ENCODE measurements at regions not wholly inside any gene's neighbourhood (a gene's known extent, or its start where the extent isn't known, plus 50 kb on each side); places are given as distances from the start of the nearest gene placed in this dataset.
"Not testable (repeated sequence)": the region's sequence is repeated elsewhere in the genome, so short reads cannot be mapped to it uniquely, and the experiment has no call there.

- no peak for DNase-seq
Observed at GRCh38 chr2:180927030-180927686, 53.2 kb upstream of the UBE2E3 start.

- DNase-seq: no peak
Observed at GRCh38 chr2:180925700-180926099, 54.7 kb upstream of the UBE2E3 start.

GRCh38 chr2:180924063-180924462 is 56.3 kb upstream of the UBE2E3 start:
- DNase-seq: no peak

- no peak for DNase-seq
Observed at GRCh38 chr2:180910831-180911665, 69.4 kb upstream of the UBE2E3 start.

GRCh38 chr2:180907731-180908130 is 72.7 kb upstream of the UBE2E3 start:
- no peak for DNase-seq

GRCh38 chr2:180905461-180905860 is 74.9 kb upstream of the UBE2E3 start:
- DNase-seq: no peak

- DNase-seq: no peak
Observed at GRCh38 chr2:180905002-180905401, 75.4 kb upstream of the UBE2E3 start.

GRCh38 chr2:180901331-180901730 is 79.1 kb upstream of the UBE2E3 start:
- no peak for DNase-seq

GRCh38 chr2:180893752-180894151 is 86.7 kb upstream of the UBE2E3 start:
- no peak for DNase-seq

- no peak for DNase-seq
Observed at GRCh38 chr2:180892091-180892490, 88.3 kb upstream of the UBE2E3 start.

- DNase-seq: no peak
Observed at GRCh38 chr2:180891360-180891759, 89.0 kb upstream of the UBE2E3 start.

GRCh38 chr2:180890781-180891180 is 89.6 kb upstream of the UBE2E3 start:
- no peak for DNase-seq

GRCh38 chr2:180882959-180883358 is 97.4 kb upstream of the UBE2E3 start:
- no peak for DNase-seq

GRCh38 chr2:180876506-180876905 is 103.9 kb upstream of the UBE2E3 start:
- DNase-seq: no peak

GRCh38 chr2:180873219-180873618 is 107.2 kb upstream of the UBE2E3 start:
- DNase-seq: no peak

GRCh38 chr2:180872781-180873180 is 107.6 kb upstream of the UBE2E3 start:
- DNase-seq: not testable (repeated sequence)

GRCh38 chr2:180872255-180872654 is 108.2 kb upstream of the UBE2E3 start:
- DNase-seq: no peak

GRCh38 chr2:180871649-180872048 is 108.8 kb upstream of the UBE2E3 start:
- DNase-seq: no peak

GRCh38 chr2:180849851-180850250 is 130.6 kb upstream of the UBE2E3 start:
- DNase-seq: no peak

GRCh38 chr2:180848393-180848792 is 132.0 kb upstream of the UBE2E3 start:
- DNase-seq: no peak

GRCh38 chr2:180846756-180847472 is 133.5 kb upstream of the UBE2E3 start:
- DNase-seq: no peak

- DNase-seq: no peak
Observed at GRCh38 chr2:180842461-180842860, 137.9 kb upstream of the UBE2E3 start.

GRCh38 chr2:180840641-180841040 is 139.8 kb upstream of the UBE2E3 start:
- no peak for DNase-seq

- no peak for DNase-seq
Observed at GRCh38 chr2:180829836-180830235, 150.6 kb upstream of the UBE2E3 start.
